ENCODE measurements at regions not wholly inside any gene's neighbourhood (a gene's known extent, or its start where the extent isn't known, plus 50 kb on each side); places are given as distances from the start of the nearest gene placed in this dataset.
"Not testable (repeated sequence)": the region's sequence is repeated elsewhere in the genome, so short reads cannot be mapped to it uniquely, and the experiment has no call there.

GRCh38 chr6:106721189-106721588, 91.8 kb downstream of the QRSL1 start:
- DNase-seq (ENCODE audit: low read depth) = not testable (repeated sequence)
